MM.1S (cell line): ENCODE measurements at regions not wholly inside any gene's neighbourhood (a gene's known extent, or its start where the extent isn't known, plus 50 kb on each side); places are given as distances from the start of the nearest gene placed in this dataset.

Source experiments
- DNase-seq: peaks from one replicate; pipeline ENCODE4 v3.0.0-alpha.2; 2015
- H2AFZ ChIP-seq: fragments of 300-600 bp; sonication (generic); 2 replicates; pipeline ENCODE4 v1.6.0; 2016; ENCODE audit warnings: antibody characterized with exemption, low read length
- H3F3A ChIP-seq: fragments of 300-600 bp; sonication (generic); 2 replicates; pipeline ENCODE4 v1.6.1; 2016; ENCODE audit warnings: mild to moderate bottlenecking, antibody characterized with exemption, low read length, moderate library complexity, mixed read lengths; ENCODE audit not compliant: insufficient read depth
- H3K27ac ChIP-seq: fragments of 300-600 bp; sonication (generic); 2 replicates; pipeline ENCODE4 v1.5.1; 2016; ENCODE audit warnings: mild to moderate bottlenecking, low read length
- H3K27me3 ChIP-seq: fragments of 300-600 bp; sonication (generic); replicated peaks from 2 replicates; pipeline ENCODE4 v1.6.0; 2016; ENCODE audit warnings: low read length; ENCODE audit not compliant: insufficient read depth
- H3K36me3 ChIP-seq: fragments of 300-600 bp; sonication (generic); replicated peaks from 2 replicates; pipeline ENCODE4 v1.6.1; 2016; ENCODE audit warnings: mild to moderate bottlenecking, low read length, mixed read lengths; ENCODE audit not compliant: insufficient read depth
- H3K4me1 ChIP-seq: fragments of 300-600 bp; sonication (generic); 2 replicates; pipeline ENCODE4 v1.6.1; 2016; ENCODE audit warnings: low read length, mixed read lengths
- H3K4me2 ChIP-seq: fragments of 300-600 bp; sonication (generic); 2 replicates; pipeline ENCODE4 v1.6.0; 2016; ENCODE audit warnings: low read depth, low read length
- H3K4me3 ChIP-seq: fragments of 300-600 bp; sonication (generic); 2 replicates; pipeline ENCODE4 v1.5.1; 2016; ENCODE audit warnings: low read length, mixed read lengths
- H3K79me2 ChIP-seq: fragments of 300-600 bp; sonication (generic); 2 replicates; pipeline ENCODE4 v1.6.1; 2016; ENCODE audit warnings: mixed run types, low read length, mixed read lengths
- H3K9ac ChIP-seq: fragments of 300-600 bp; sonication (generic); 2 replicates; pipeline ENCODE4 v1.6.1; 2016; ENCODE audit warnings: low read length, mixed read lengths
- H3K9me2 ChIP-seq: fragments of 300-600 bp; sonication (generic); replicated peaks from 2 replicates; pipeline ENCODE4 v1.6.1; 2016; ENCODE audit warnings: mild to moderate bottlenecking, low read length, mixed read lengths; ENCODE audit not compliant: insufficient read depth
- H3K9me3 ChIP-seq: fragments of 300-600 bp; sonication (generic); replicated peaks from 2 replicates; pipeline ENCODE4 v1.6.1; 2016; ENCODE audit warnings: mild to moderate bottlenecking, low read length, mixed read lengths; ENCODE audit not compliant: insufficient read depth
- H4K20me1 ChIP-seq: fragments of 300-600 bp; sonication (generic); 2 replicates; pipeline ENCODE4 v1.6.1; 2016; ENCODE audit warnings: mild to moderate bottlenecking, low read length, moderate library complexity, mixed read lengths; ENCODE audit not compliant: insufficient read depth
- EZH2 ChIP-seq: fragments of 300-600 bp; sonication (generic); optimal IDR thresholded peaks from 2 replicates; pipeline ENCODE3; 2017; ENCODE audit warnings: low read depth, mild to moderate bottlenecking, antibody characterized with exemption, low read length, mixed read lengths
- EZH2phosphoT487 ChIP-seq: fragments of 300-600 bp; sonication (generic); IDR thresholded peaks from 2 replicates; pipeline ENCODE4 v1.6.1; 2018; ENCODE audit warnings: antibody characterized with exemption, low read length
- TF ChIP-seq, protein P1 (sequence below): fragments of 300-600 bp; sonication (generic); IDR thresholded peaks from 2 replicates; pipeline ENCODE4 v1.5.1; 2016; ENCODE audit warnings: antibody characterized with exemption, low read length, mixed read lengths

- Histone ChIP-seq H3K9me2 (no peaks in the 10 kb centered on the region), H3F3A (no peaks in the 10 kb centered on the region), H2AFZ (no peak overlapping the region), H3K4me3 (no peak overlapping the region), H3K79me2 (no peaks in the 10 kb centered on the region), H3K4me2 (no peak overlapping the region), H3K4me1 (no peaks in the 10 kb centered on the region), H3K9ac (no peak overlapping the region), H3K27ac (no peak overlapping the region), H3K36me3 (no peaks in the 10 kb centered on the region), H4K20me1 (no peaks in the 10 kb centered on the region), H3K27me3 (0 out of 2 replicates have a peak, but pooled peaks cover 4% of the 10 kb centered on the region), H3K9me3 (no peaks in the 10 kb centered on the region)
- no peak for TF ChIP-seq EZH2
- no peak for TF ChIP-seq EZH2phosphoT487
- TF ChIP-seq, protein P1, sequence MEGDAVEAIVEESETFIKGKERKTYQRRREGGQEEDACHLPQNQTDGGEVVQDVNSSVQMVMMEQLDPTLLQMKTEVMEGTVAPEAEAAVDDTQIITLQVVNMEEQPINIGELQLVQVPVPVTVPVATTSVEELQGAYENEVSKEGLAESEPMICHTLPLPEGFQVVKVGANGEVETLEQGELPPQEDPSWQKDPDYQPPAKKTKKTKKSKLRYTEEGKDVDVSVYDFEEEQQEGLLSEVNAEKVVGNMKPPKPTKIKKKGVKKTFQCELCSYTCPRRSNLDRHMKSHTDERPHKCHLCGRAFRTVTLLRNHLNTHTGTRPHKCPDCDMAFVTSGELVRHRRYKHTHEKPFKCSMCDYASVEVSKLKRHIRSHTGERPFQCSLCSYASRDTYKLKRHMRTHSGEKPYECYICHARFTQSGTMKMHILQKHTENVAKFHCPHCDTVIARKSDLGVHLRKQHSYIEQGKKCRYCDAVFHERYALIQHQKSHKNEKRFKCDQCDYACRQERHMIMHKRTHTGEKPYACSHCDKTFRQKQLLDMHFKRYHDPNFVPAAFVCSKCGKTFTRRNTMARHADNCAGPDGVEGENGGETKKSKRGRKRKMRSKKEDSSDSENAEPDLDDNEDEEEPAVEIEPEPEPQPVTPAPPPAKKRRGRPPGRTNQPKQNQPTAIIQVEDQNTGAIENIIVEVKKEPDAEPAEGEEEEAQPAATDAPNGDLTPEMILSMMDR, result no peak
- DNase-seq, result no peak
These were observed 144.8 kb downstream of the TPRA1 start for GRCh38 chr3:127445581-127446343.

GRCh38 chr3:127444761-127445160 lies 145.8 kb downstream of the TPRA1 start:
- H3K4me2 ChIP-seq, result no peak overlapping the region
- H4K20me1 ChIP-seq, result no peaks in the 10 kb centered on the region
- H3K9me2 ChIP-seq, result no peaks in the 10 kb centered on the region
- H3K9ac ChIP-seq, result no peak overlapping the region
- DNase-seq, result no peak
- H3F3A ChIP-seq, result no peaks in the 10 kb centered on the region
- H3K4me1 ChIP-seq, result no peaks in the 10 kb centered on the region
- H3K9me3 ChIP-seq, result no peaks in the 10 kb centered on the region
- H3K79me2 ChIP-seq, result no peaks in the 10 kb centered on the region
- H3K4me3 ChIP-seq, result no peak overlapping the region
- TF ChIP-seq, protein P1, result no peak
- TF ChIP-seq EZH2phosphoT487 (no peak), EZH2 (no peak)
- no peak overlapping the region for H3K27ac ChIP-seq
- H2AFZ ChIP-seq, result no peak overlapping the region
- 0 out of 2 replicates have a peak, but pooled peaks cover 4% of the 10 kb centered on the region for H3K27me3 ChIP-seq
- H3K36me3 ChIP-seq, result no peaks in the 10 kb centered on the region

DNA sequence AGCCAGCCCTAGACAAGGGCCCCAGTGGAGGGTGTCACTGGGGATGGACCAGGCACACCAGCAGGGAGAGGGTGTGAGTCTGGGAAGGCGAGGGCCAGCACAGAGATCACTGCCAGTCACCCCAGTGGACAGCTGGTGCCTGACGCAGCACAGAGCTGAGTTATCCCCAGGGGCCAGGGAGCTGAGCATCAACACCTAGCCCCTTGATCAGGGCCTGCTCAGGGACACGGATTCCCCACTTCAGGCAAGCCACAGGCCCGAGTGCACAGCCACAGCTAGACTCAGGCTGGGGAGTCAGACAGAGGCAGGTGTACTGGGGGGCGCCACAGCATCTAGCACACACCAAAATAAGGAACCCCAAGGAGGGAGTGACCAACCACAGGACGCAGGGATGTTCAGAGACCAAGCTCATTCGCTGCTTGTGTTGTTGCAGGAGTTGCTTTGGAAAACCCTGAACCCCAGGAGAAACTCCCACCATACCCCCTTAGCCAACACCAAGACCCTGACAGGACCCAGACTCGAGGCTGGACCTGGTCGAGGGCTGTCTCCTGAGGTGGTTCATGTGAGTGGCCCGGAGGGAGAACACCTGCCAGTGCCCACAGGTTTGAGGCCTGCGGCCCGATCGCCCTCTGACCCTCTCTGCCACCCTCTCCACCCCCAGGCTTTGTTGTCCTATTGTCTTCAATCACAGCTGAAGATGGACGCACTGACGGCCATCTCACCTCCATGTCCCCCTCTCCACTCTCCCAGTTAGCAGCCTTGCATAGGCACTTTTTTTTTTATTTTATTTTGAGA lies 146.8 kb downstream of the TPRA1 start:
- Histone ChIP-seq H3K9ac (no peak overlapping the region), H3K4me3 (no peak overlapping the region)
- DNase-seq, result no peak

More for the DNA sequence above, 146.8 kb downstream of the TPRA1 start:
- Histone ChIP-seq H3K4me1 (no peaks in the 10 kb centered on the region), H3K9me2 (no peaks in the 10 kb centered on the region), H3K9me3 (no peaks in the 10 kb centered on the region), H3K27me3 (0 out of 2 replicates have a peak, but pooled peaks cover 4% of the 10 kb centered on the region), H3K27ac (no peak overlapping the region), H3K36me3 (no peaks in the 10 kb centered on the region), H3K79me2 (no peaks in the 10 kb centered on the region), H2AFZ (no peak overlapping the region), H4K20me1 (no peaks in the 10 kb centered on the region), H3F3A (no peaks in the 10 kb centered on the region), H3K4me2 (no peak overlapping the region)
- TF ChIP-seq EZH2 (no peak), EZH2phosphoT487 (no peak)
- TF ChIP-seq, protein P1, result no peak
